IMR-90 (cell line): ENCODE measurements at regions not wholly inside any gene's neighbourhood (a gene's known extent, or its start where the extent isn't known, plus 50 kb on each side); places are given as distances from the start of the nearest gene placed in this dataset.

ENCODE experiments used
- CTCF ChIP-seq: conservative IDR thresholded peaks from 2 replicates; pipeline ENCODE4 v1.5.1; 2012; ENCODE audit warnings: mild to moderate bottlenecking, low read depth, low read length, improper control_type of control experiment
- MXI1 ChIP-seq: IDR thresholded peaks from 2 replicates; pipeline ENCODE4 v1.6.1; 2012; ENCODE audit warnings: low read depth, mild to moderate bottlenecking, low read length, moderate library complexity, borderline replicate concordance
- POLR2A ChIP-seq: IDR thresholded peaks from 2 replicates; pipeline ENCODE4 v1.6.1; 2012; ENCODE audit warnings: mild to moderate bottlenecking, low read depth, low read length
- RCOR1 ChIP-seq: IDR thresholded peaks from 2 replicates; pipeline ENCODE4 v1.6.1; 2012; ENCODE audit warnings: mild to moderate bottlenecking, low read length, improper control_type of control experiment; ENCODE audit not compliant: insufficient replicate concordance
- RFX5 ChIP-seq: IDR thresholded peaks from 2 replicates; pipeline ENCODE4 v1.8.0; 2012; ENCODE audit warnings: low read depth, mild to moderate bottlenecking, low read length, moderate library complexity
- TF ChIP-seq, protein P1 (sequence below): fragments of 150-350 bp; IDR thresholded peaks from 2 replicates; pipeline ENCODE4 v1.6.1; 2017; ENCODE audit warnings: mild to moderate bottlenecking, antibody characterized with exemption, low read length, low read depth

GRCh38 chr7:116317907-116318306 is 107.6 kb downstream of the TES start:
- TF ChIP-seq, protein P1, sequence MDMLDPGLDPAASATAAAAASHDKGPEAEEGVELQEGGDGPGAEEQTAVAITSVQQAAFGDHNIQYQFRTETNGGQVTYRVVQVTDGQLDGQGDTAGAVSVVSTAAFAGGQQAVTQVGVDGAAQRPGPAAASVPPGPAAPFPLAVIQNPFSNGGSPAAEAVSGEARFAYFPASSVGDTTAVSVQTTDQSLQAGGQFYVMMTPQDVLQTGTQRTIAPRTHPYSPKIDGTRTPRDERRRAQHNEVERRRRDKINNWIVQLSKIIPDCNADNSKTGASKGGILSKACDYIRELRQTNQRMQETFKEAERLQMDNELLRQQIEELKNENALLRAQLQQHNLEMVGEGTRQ: no peak
- no peak for TF ChIP-seq CTCF
- TF ChIP-seq POLR2A: no peak
- TF ChIP-seq RCOR1: no peak
- TF ChIP-seq MXI1: no peak
- no peak for TF ChIP-seq RFX5
